DND-41 (cell line): ENCODE measurements at regions not wholly inside any gene's neighbourhood (a gene's known extent, or its start where the extent isn't known, plus 50 kb on each side); places are given as distances from the start of the nearest gene placed in this dataset.

Source experiments
- ATAC-seq: fragments of 200-7000 bp; cut with Tn5 transposase; 3 replicates; pipeline ENCODE4 v1.9.1; 2021; ENCODE audit warnings: low read depth; ENCODE audit not compliant: insufficient read depth
- DNase-seq: peaks from one replicate; pipeline ENCODE4 v3.0.0-alpha.2; 2020
- H2AFZ ChIP-seq: 2 replicates; pipeline ENCODE4 v1.6.0; 2012; ENCODE audit warnings: low read depth, low read length
- H3K27ac ChIP-seq: 2 replicates; pipeline ENCODE4 v1.5.1; 2012; ENCODE audit warnings: low read length, inconsistent platforms
- H3K27me3 ChIP-seq: fragments of 200-600 bp; sonication (generic); 2 replicates; pipeline ENCODE4 v1.6.0; 2012; ENCODE audit warnings: low read length, mild to moderate bottlenecking, inconsistent platforms; ENCODE audit not compliant: insufficient read depth, poor library complexity
- H3K36me3 ChIP-seq: 2 replicates; pipeline ENCODE4 v1.5.1; 2012; ENCODE audit warnings: low read length, inconsistent platforms; ENCODE audit not compliant: insufficient read depth
- H3K4me1 ChIP-seq: 2 replicates; pipeline ENCODE4 v1.5.1; 2012; ENCODE audit warnings: mild to moderate bottlenecking, low read length; ENCODE audit not compliant: insufficient read depth
- H3K4me2 ChIP-seq: 2 replicates; pipeline ENCODE4 v1.6.0; 2012; ENCODE audit warnings: mild to moderate bottlenecking, moderate library complexity, low read length, inconsistent platforms; ENCODE audit not compliant: insufficient read depth
- H3K4me3 ChIP-seq, 2 experiments: fragments of 200-600 bp in 1 of 2; shearing (Covaris generic) in 1 of 2; 2 replicates each; pipeline ENCODE4 v1.5.1; 2012 to 2016; ENCODE audit warnings: inconsistent platforms in 2 of 2, low read length in 2 of 2, mild to moderate bottlenecking in 2 of 2, low read depth in 1 of 2, moderate library complexity in 1 of 2
- H3K79me2 ChIP-seq: 2 replicates; pipeline ENCODE4 v1.6.0; 2012; ENCODE audit warnings: low read length, inconsistent platforms; ENCODE audit not compliant: insufficient read depth
- H3K9ac ChIP-seq: 2 replicates; pipeline ENCODE4 v1.6.0; 2012; ENCODE audit warnings: low read depth, mild to moderate bottlenecking, inconsistent platforms, low read length, moderate library complexity
- H3K9me3 ChIP-seq: 2 replicates; pipeline ENCODE4 v1.5.1; 2012; ENCODE audit warnings: low read length, moderate library complexity, mild to moderate bottlenecking, inconsistent platforms; ENCODE audit not compliant: insufficient read depth, severe bottlenecking
- H4K20me1 ChIP-seq: 2 replicates; pipeline ENCODE4 v1.6.0; 2012; ENCODE audit warnings: low read length; ENCODE audit not compliant: insufficient read depth
- EZH2 ChIP-seq: IDR thresholded peaks from 3 replicates; pipeline ENCODE4 v1.6.1; 2012; ENCODE audit warnings: borderline replicate concordance, low read depth, mild to moderate bottlenecking, moderate library complexity, low read length, inconsistent platforms; ENCODE audit not compliant: severe bottlenecking
- TF ChIP-seq, protein P1 (sequence below): IDR thresholded peaks from 2 replicates; pipeline ENCODE4 v1.5.1; 2012; ENCODE audit warnings: borderline replicate concordance, low read length, moderate library complexity, mild to moderate bottlenecking; ENCODE audit not compliant: poor library complexity, severe bottlenecking; ENCODE audit errors: extremely low read depth

DNA sequence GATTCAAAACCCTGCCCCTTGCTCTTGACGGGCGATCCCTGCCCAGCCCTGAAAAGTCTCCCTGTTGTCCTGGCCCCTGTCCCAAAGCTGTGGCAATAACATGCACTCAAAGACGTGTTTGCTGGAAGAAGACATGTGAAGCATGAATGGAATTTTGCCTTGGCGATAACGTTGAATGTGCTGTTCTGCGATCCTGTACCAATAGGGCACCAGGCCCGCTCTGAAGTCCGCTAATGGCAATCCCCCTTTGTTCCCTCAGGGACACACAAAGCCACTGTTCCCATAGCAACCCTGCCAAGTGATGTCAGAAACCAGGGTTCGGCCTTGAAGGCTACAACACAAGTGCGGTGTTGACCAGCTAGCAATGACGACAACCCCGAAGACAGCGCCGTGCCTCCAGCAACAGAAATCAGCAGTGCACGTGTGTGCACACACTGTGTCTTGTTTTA lies 284.6 kb downstream of the KLF6 start:
- no peaks in the 10 kb centered on the region for H3K4me1 ChIP-seq
- H3K4me2 ChIP-seq, result no peak overlapping the region
- H2AFZ ChIP-seq, result no peak overlapping the region
- no peaks in the 10 kb centered on the region for H3K36me3 ChIP-seq
- H3K27me3 ChIP-seq, result no peaks in the 10 kb centered on the region
- no peak overlapping the region for H3K27ac ChIP-seq
- TF ChIP-seq, protein P1, sequence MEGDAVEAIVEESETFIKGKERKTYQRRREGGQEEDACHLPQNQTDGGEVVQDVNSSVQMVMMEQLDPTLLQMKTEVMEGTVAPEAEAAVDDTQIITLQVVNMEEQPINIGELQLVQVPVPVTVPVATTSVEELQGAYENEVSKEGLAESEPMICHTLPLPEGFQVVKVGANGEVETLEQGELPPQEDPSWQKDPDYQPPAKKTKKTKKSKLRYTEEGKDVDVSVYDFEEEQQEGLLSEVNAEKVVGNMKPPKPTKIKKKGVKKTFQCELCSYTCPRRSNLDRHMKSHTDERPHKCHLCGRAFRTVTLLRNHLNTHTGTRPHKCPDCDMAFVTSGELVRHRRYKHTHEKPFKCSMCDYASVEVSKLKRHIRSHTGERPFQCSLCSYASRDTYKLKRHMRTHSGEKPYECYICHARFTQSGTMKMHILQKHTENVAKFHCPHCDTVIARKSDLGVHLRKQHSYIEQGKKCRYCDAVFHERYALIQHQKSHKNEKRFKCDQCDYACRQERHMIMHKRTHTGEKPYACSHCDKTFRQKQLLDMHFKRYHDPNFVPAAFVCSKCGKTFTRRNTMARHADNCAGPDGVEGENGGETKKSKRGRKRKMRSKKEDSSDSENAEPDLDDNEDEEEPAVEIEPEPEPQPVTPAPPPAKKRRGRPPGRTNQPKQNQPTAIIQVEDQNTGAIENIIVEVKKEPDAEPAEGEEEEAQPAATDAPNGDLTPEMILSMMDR, result no peak
- TF ChIP-seq EZH2, result no peak
- H3K79me2 ChIP-seq, result no peaks in the 10 kb centered on the region
- no peak overlapping the region for H3K9ac ChIP-seq
- no peak overlapping the region for H3K4me3 ChIP-seq
- no peak for ATAC-seq
- no peaks in the 10 kb centered on the region for H3K9me3 ChIP-seq
- no peaks in the 10 kb centered on the region for H4K20me1 ChIP-seq
- no peak for DNase-seq

DNA sequence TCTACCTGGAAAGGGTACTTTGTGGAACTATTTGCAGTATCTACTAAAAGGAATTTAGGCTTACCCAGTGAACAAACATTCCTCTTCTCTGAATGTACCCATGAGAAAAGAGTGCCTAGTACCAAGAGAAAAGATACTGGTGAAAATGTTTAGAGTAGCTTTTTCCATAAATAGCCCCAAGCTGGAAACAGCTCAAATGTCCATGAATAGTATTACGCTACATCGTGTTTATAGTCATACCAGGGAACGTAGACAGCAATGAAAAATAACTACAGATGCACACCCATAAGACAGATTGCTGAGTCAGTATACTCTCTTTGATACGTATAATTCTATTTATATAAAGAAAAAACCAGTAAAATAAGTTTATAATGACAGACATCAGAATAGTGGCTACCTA lies 285.9 kb downstream of the KLF6 start:
- DNase-seq, result no peak
- Histone ChIP-seq H3K27ac (no peak overlapping the region), H3K4me3 (no peak overlapping the region), H3K27me3 (no peaks in the 10 kb centered on the region), H3K9me3 (no peaks in the 10 kb centered on the region), H3K79me2 (no peaks in the 10 kb centered on the region), H3K9ac (no peak overlapping the region), H2AFZ (no peak overlapping the region), H3K4me2 (no peak overlapping the region), H3K36me3 (no peaks in the 10 kb centered on the region), H4K20me1 (no peaks in the 10 kb centered on the region), H3K4me1 (no peaks in the 10 kb centered on the region)
- ATAC-seq, result no peak
- TF ChIP-seq, protein P1, result no peak
- no peak for TF ChIP-seq EZH2

DNA sequence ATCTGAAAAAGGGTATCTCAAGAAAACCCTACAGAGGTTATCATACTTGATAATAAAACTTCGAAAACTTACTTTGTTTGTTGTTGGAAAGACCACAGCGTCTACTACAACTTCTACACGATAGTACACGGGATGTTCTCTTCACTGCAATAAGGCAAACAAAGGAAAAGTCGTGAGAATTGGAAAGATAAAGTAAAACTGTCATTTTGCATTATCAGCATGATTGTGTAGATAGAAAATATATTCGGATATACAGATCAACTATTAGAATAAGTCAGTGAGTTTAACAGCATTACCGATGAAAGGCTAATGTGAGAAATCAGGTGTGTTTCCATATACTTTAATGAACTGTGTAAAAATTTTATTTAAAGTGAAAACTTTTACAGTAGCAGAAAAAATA lies 287.4 kb downstream of the KLF6 start:
- no peaks in the 10 kb centered on the region for H3K27me3 ChIP-seq
- TF ChIP-seq, protein P1, result no peak
- no peak for TF ChIP-seq EZH2
- no peaks in the 10 kb centered on the region for H3K79me2 ChIP-seq
- no peaks in the 10 kb centered on the region for H4K20me1 ChIP-seq
- H2AFZ ChIP-seq, result no peak overlapping the region
- H3K27ac ChIP-seq, result no peak overlapping the region
- no peak overlapping the region for H3K9ac ChIP-seq
- no peaks in the 10 kb centered on the region for H3K4me1 ChIP-seq
- DNase-seq, result no peak
- no peak overlapping the region for H3K4me2 ChIP-seq
- no peak overlapping the region for H3K4me3 ChIP-seq
- H3K9me3 ChIP-seq, result no peaks in the 10 kb centered on the region
- no peaks in the 10 kb centered on the region for H3K36me3 ChIP-seq
- no peak for ATAC-seq

DNA sequence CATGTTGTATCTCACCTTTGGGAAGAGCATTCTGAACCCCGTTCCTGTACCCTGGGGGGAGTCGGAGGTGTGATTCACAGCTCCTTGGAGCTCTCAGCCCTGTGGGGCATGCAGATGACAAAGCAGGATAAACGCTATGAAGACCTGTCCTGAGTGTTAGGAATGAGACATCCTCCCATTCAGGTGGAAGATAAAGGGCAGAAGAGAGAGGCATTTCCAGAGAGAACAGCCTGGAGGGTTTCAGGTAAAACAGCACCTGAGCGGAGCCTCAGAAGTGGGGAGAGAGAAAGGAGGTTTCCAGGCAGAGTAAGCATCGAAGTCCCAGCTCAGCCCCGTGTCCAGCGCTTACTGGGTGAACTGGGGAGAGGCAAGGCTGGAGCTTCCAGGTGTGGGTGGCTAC lies 288.9 kb downstream of the KLF6 start:
- no peak for DNase-seq
- no peak overlapping the region for H3K4me3 ChIP-seq
- no peak for TF ChIP-seq EZH2
- TF ChIP-seq, protein P1, result no peak

More for the DNA sequence above, 288.9 kb downstream of the KLF6 start:
- Histone ChIP-seq H3K27ac (no peak overlapping the region), H2AFZ (no peak overlapping the region), H3K4me2 (no peak overlapping the region), H3K9me3 (no peaks in the 10 kb centered on the region), H4K20me1 (no peaks in the 10 kb centered on the region), H3K4me1 (no peaks in the 10 kb centered on the region), H3K27me3 (no peaks in the 10 kb centered on the region), H3K36me3 (no peaks in the 10 kb centered on the region), H3K9ac (no peak overlapping the region), H3K79me2 (no peaks in the 10 kb centered on the region)
- ATAC-seq, result no peak
